ENCODE measurements at regions not wholly inside any gene's neighbourhood (a gene's known extent, or its start where the extent isn't known, plus 50 kb on each side); places are given as distances from the start of the nearest gene placed in this dataset.
"Not testable (repeated sequence)": the region's sequence is repeated elsewhere in the genome, so short reads cannot be mapped to it uniquely, and the experiment has no call there.

DNA sequence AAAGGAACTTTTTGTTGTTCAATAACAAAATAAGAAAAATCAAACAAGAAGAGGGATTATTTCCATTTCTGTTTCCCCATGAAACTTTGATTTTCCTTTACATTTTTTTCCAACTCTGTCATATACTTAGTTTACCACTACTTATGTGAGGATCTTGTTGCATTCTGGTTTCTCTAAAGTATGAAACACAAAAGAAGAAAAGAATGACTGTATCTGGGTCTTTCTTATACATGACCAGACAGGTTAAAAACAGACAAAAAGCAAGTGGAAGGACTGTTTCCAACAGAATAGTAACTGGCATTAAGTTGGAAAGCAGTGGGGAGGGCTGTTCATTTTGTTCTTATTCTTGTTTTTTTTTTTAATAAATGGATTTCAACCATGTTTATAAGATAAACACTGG is 1207.8 kb upstream of the FAM98A start:
- Histone ChIP-seq H3K27ac (ENCODE audit: low read depth in 1 of 3, low read length in 2 of 3) (no peak overlapping the region), H3K4me1 (ENCODE audit: control insufficient read depth in 3 of 3, insufficient read depth in 2 of 3, low read depth in 1 of 3, low read length in 2 of 3) (no peaks in the 10 kb centered on the region), H3K36me3 (ENCODE audit: control insufficient read depth in 3 of 3, insufficient read depth in 2 of 3, low read depth in 1 of 3, low read length in 3 of 3) (no peaks in the 10 kb centered on the region), H3K9me3 (ENCODE audit: control insufficient read depth in 2 of 2, insufficient read depth in 1 of 2, low read depth in 1 of 2, low read length in 1 of 2) (no peaks in the 10 kb centered on the region), H3K27me3 (ENCODE audit: control insufficient read depth in 3 of 3, insufficient read depth in 3 of 3, low read length in 3 of 3) (no peaks in the 10 kb centered on the region), H3K4me3 (ENCODE audit: low read depth in 1 of 3, low read length in 3 of 3) (no peak overlapping the region)
- DNase-seq (no peak), FAIRE-seq (no peak)

DNA sequence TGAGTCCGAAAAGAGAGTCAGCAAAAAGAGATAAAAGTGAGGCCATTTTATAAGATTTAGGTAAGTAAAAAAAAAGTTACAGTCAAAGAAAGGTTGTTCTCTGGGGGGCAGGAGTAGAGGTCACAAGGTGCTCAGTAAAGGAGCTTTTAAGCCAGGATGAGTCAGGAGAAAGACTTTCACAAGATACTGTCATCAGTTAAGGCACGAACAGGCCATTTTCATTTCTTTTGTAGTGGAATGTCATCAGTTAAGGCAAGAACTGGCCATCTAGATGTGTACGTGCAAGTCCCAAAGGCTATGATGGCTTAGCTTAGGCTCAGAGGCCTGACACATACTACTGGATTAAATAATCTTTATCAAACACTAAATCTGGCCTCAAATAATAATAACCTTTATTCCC is 1207.3 kb upstream of the FAM98A start:
- FAIRE-seq (no peak), DNase-seq (no peak)
- H3K27ac ChIP-seq (ENCODE audit: low read depth in 1 of 3, low read length in 2 of 3) = no peak overlapping the region
- H3K4me1 ChIP-seq (ENCODE audit: control insufficient read depth in 3 of 3, insufficient read depth in 2 of 3, low read depth in 1 of 3, low read length in 2 of 3) = no peaks in the 10 kb centered on the region
- no peaks in the 10 kb centered on the region for H3K36me3 ChIP-seq (ENCODE audit: control insufficient read depth in 3 of 3, insufficient read depth in 2 of 3, low read depth in 1 of 3, low read length in 3 of 3)
- no peaks in the 10 kb centered on the region for H3K27me3 ChIP-seq (ENCODE audit: control insufficient read depth in 3 of 3, insufficient read depth in 3 of 3, low read length in 3 of 3)
- H3K4me3 ChIP-seq (ENCODE audit: low read depth in 1 of 3, low read length in 3 of 3) = no peak overlapping the region
- WGBS, 3 donors = 80 to 85% (median 83%) methylated on average over 3 of the region's 3 CpGs
- no peaks in the 10 kb centered on the region for H3K9me3 ChIP-seq (ENCODE audit: control insufficient read depth in 2 of 2, insufficient read depth in 1 of 2, low read depth in 1 of 2, low read length in 1 of 2)

DNA sequence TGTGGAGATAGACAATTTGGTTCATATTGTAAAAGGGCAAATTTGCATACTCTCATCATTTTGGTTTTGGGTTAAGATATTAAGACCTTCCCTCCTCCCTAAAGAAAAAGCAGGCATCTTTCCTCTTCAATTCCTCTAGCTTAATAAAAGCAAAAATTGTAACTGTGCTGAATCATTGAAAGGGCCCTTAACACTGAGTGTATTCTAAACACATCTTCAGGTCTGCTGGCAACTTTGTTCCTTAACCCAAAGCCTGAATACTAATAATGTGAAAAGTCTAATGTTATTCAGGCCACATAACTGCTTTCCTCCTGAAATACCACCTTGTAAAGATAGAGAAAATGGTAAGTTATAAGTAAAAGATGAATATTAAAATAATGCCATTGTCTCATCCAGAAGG is 1200.5 kb upstream of the FAM98A start:
- FAIRE-seq (no peak), DNase-seq (no peak)
- Histone ChIP-seq H3K27ac (ENCODE audit: low read depth in 1 of 3, low read length in 2 of 3) (no peak overlapping the region), H3K27me3 (ENCODE audit: control insufficient read depth in 3 of 3, insufficient read depth in 3 of 3, low read length in 3 of 3) (no peaks in the 10 kb centered on the region), H3K4me1 (ENCODE audit: control insufficient read depth in 3 of 3, insufficient read depth in 2 of 3, low read depth in 1 of 3, low read length in 2 of 3) (no peaks in the 10 kb centered on the region), H3K4me3 (ENCODE audit: low read depth in 1 of 3, low read length in 3 of 3) (no peak overlapping the region), H3K36me3 (ENCODE audit: control insufficient read depth in 3 of 3, insufficient read depth in 2 of 3, low read depth in 1 of 3, low read length in 3 of 3) (no peaks in the 10 kb centered on the region), H3K9me3 (ENCODE audit: control insufficient read depth in 2 of 2, insufficient read depth in 1 of 2, low read depth in 1 of 2, low read length in 1 of 2) (no peaks in the 10 kb centered on the region)

DNA sequence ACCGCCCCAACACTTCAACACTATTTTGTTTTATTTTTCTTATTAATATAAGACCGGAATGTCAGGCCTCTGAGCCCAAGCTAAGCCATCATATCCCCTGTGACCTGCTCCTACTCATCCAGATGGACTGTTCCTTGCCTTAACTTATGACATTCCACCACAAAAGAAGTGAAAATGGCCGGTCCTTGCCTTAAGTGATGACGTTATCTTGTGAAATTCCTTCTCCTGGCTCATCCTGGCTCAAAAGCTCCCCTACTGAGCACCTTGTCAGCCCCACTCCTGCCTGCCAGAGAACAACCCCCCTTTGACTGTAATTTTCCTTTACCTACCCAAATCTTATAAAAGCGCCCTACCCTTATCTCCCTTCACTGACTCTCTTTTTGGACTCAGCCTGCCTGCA is 1196.5 kb upstream of the FAM98A start:
- not testable (repeated sequence) for H3K27ac ChIP-seq (ENCODE audit: low read depth in 1 of 3, low read length in 2 of 3); H3K4me1 ChIP-seq (ENCODE audit: control insufficient read depth in 3 of 3, insufficient read depth in 2 of 3, low read depth in 1 of 3, low read length in 2 of 3); H3K36me3 ChIP-seq (ENCODE audit: control insufficient read depth in 3 of 3, insufficient read depth in 2 of 3, low read depth in 1 of 3, low read length in 3 of 3); FAIRE-seq; H3K27me3 ChIP-seq (ENCODE audit: control insufficient read depth in 3 of 3, insufficient read depth in 3 of 3, low read length in 3 of 3); H3K9me3 ChIP-seq (ENCODE audit: control insufficient read depth in 2 of 2, insufficient read depth in 1 of 2, low read depth in 1 of 2, low read length in 1 of 2); H3K4me3 ChIP-seq (ENCODE audit: low read depth in 1 of 3, low read length in 3 of 3); DNase-seq
- 75 to 82% (median 77%) methylated on average over 5 of the region's 5 CpGs for WGBS, 3 donors

DNA sequence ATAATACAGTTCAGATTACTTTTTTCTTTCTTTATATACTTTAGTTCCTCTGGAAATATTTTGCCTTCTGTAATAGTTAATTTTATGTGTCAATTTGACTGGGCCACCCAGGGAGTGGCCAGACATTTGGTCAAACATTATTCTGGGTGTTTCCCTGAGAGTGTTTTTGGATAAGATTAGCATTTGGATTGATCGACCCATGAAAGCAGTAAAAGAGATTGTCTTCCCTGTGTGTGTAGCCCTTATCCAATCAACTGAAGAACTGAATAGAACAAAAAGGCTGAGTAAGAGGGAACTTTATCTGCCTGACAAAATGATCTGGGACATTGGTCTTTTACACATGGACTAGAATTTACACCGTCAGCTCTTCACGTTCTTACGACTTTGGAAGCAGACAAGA is 1190.1 kb upstream of the FAM98A start:
- WGBS, 3 donors = 32 to 48% (median 48%) methylated on average over 4 of the region's 4 CpGs
- Histone ChIP-seq H3K36me3 (ENCODE audit: control insufficient read depth in 3 of 3, insufficient read depth in 2 of 3, low read depth in 1 of 3, low read length in 3 of 3) (no peaks in the 10 kb centered on the region), H3K27me3 (ENCODE audit: control insufficient read depth in 3 of 3, insufficient read depth in 3 of 3, low read length in 3 of 3) (no peaks in the 10 kb centered on the region), H3K27ac (ENCODE audit: low read depth in 1 of 3, low read length in 2 of 3) (no peak overlapping the region), H3K4me1 (ENCODE audit: control insufficient read depth in 3 of 3, insufficient read depth in 2 of 3, low read depth in 1 of 3, low read length in 2 of 3) (no peaks in the 10 kb centered on the region), H3K4me3 (ENCODE audit: low read depth in 1 of 3, low read length in 3 of 3) (no peak overlapping the region), H3K9me3 (ENCODE audit: control insufficient read depth in 2 of 2, insufficient read depth in 1 of 2, low read depth in 1 of 2, low read length in 1 of 2) (no peaks in the 10 kb centered on the region)
- FAIRE-seq (no peak), DNase-seq (no peak)

DNA sequence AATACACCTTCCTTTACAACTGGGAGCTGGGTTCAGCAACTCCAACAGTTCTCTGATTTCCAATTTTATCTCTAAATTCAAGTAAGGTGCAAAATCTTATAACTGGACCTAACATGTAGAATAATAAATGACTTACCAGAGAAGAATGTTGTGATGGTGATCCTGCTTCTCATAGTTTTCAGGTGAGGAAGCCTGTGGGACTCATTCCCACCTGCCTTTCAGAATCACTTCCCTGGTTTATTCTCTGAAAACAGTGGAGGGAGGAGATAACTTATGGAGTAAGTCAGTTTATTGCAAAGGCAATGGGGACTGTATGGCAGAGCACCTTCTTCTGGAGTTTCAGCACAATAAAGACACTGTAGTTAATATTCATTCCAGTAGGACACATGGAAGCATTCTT is 1188.2 kb upstream of the FAM98A start:
- Histone ChIP-seq H3K27me3 (ENCODE audit: control insufficient read depth in 3 of 3, insufficient read depth in 3 of 3, low read length in 3 of 3) (no peaks in the 10 kb centered on the region), H3K4me3 (ENCODE audit: low read depth in 1 of 3, low read length in 3 of 3) (no peak overlapping the region), H3K27ac (ENCODE audit: low read depth in 1 of 3, low read length in 2 of 3) (no peak overlapping the region), H3K9me3 (ENCODE audit: control insufficient read depth in 2 of 2, insufficient read depth in 1 of 2, low read depth in 1 of 2, low read length in 1 of 2) (no peaks in the 10 kb centered on the region), H3K4me1 (ENCODE audit: control insufficient read depth in 3 of 3, insufficient read depth in 2 of 3, low read depth in 1 of 3, low read length in 2 of 3) (no peaks in the 10 kb centered on the region), H3K36me3 (ENCODE audit: control insufficient read depth in 3 of 3, insufficient read depth in 2 of 3, low read depth in 1 of 3, low read length in 3 of 3) (no peaks in the 10 kb centered on the region)
- no peak for FAIRE-seq
- DNase-seq = no peak

DNA sequence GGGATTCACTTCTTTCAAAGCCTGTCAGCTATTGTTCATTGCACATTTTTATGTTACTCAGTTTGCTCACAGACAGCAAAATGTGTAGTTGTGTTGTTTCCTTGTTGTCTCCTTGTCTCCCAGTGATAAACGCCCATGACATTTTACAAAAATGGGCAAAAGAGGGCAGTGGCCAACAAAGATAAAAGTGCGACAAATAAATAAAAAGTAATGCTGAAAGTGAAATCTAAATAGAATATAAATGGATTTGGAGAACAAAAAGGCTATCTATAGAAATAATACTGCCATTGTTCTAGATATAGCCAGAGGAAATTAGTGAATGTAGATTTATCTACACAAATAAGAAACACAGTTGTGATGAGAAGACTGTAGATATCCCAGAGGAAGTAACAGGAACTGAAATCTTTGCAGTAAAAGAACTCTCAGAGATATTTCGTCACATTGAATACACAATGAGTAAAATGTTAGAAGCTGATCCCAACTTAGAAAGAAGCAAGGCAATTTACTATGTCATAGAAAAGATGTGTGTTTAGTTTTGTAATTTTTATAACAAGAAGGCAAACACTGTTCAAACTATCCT is 1186.2 kb upstream of the FAM98A start:
- H3K9me3 ChIP-seq (ENCODE audit: control insufficient read depth in 2 of 2, insufficient read depth in 1 of 2, low read depth in 1 of 2, low read length in 1 of 2) = no peaks in the 10 kb centered on the region
- H3K36me3 ChIP-seq (ENCODE audit: control insufficient read depth in 3 of 3, insufficient read depth in 2 of 3, low read depth in 1 of 3, low read length in 3 of 3) = no peaks in the 10 kb centered on the region
- FAIRE-seq = no peak
- H3K4me1 ChIP-seq (ENCODE audit: control insufficient read depth in 3 of 3, insufficient read depth in 2 of 3, low read depth in 1 of 3, low read length in 2 of 3) = no peaks in the 10 kb centered on the region
- 79 to 81% (median 80%) methylated on average over 3 of the region's 3 CpGs for WGBS, 3 donors
- no peak for DNase-seq
- H3K4me3 ChIP-seq (ENCODE audit: low read depth in 1 of 3, low read length in 3 of 3) = no peak overlapping the region
- H3K27ac ChIP-seq (ENCODE audit: low read depth in 1 of 3, low read length in 2 of 3) = no peak overlapping the region
- no peaks in the 10 kb centered on the region for H3K27me3 ChIP-seq (ENCODE audit: control insufficient read depth in 3 of 3, insufficient read depth in 3 of 3, low read length in 3 of 3)

DNA sequence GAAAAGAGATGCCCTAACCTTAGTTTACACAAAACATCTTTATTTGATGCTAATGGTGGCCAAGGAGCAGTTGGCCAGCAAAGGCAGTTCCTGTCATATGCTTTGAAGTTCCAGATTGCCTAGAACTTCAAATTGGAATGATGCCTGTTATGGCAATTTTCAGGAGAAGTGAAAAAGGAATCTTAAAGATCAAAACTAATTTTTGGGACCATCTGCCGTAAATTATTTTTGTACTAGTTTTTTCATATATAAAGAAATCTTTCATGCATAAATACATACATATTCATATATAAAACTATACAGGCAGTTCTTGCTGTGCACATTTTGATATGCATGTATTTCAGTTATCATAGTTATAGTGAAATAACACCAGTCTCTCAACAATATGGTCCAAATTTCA is 1185.6 kb upstream of the FAM98A start:
- FAIRE-seq = no peak
- Histone ChIP-seq H3K4me3 (ENCODE audit: low read depth in 1 of 3, low read length in 3 of 3) (no peak overlapping the region), H3K36me3 (ENCODE audit: control insufficient read depth in 3 of 3, insufficient read depth in 2 of 3, low read depth in 1 of 3, low read length in 3 of 3) (no peaks in the 10 kb centered on the region), H3K9me3 (ENCODE audit: control insufficient read depth in 2 of 2, insufficient read depth in 1 of 2, low read depth in 1 of 2, low read length in 1 of 2) (no peaks in the 10 kb centered on the region), H3K27me3 (ENCODE audit: control insufficient read depth in 3 of 3, insufficient read depth in 3 of 3, low read length in 3 of 3) (no peaks in the 10 kb centered on the region), H3K4me1 (ENCODE audit: control insufficient read depth in 3 of 3, insufficient read depth in 2 of 3, low read depth in 1 of 3, low read length in 2 of 3) (no peaks in the 10 kb centered on the region), H3K27ac (ENCODE audit: low read depth in 1 of 3, low read length in 2 of 3) (no peak overlapping the region)
- no peak for DNase-seq
- 92 to 100% (median 96%) methylated on average over 1 of the region's 1 CpG for WGBS, 3 donors

DNA sequence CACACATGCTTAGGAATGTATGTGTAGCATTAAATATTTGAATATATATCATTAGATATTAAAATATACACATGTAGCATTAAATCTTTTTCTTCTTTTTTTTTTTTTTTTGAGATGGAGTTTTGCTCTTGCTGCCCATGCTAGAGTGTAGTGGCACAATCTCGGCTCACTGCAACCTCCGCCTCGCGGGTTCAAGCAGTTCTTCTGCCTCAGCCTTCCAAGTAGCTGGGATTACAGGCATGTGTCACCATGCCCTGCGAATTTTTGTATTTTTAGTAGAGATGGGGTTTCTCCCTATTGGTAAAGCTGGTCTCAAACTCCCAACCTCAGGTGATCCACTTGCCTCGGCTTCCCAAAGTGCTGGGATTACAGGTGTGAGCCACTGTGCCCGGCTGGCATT is 1151.6 kb upstream of the FAM98A start:
- WGBS, 3 donors = 82 to 94% (median 84%) methylated on average over 7 of the region's 7 CpGs
- not testable (repeated sequence) for H3K4me1 ChIP-seq (ENCODE audit: control insufficient read depth in 3 of 3, insufficient read depth in 2 of 3, low read depth in 1 of 3, low read length in 2 of 3); H3K9me3 ChIP-seq (ENCODE audit: control insufficient read depth in 2 of 2, insufficient read depth in 1 of 2, low read depth in 1 of 2, low read length in 1 of 2); H3K27ac ChIP-seq (ENCODE audit: low read depth in 1 of 3, low read length in 2 of 3); FAIRE-seq; H3K4me3 ChIP-seq (ENCODE audit: low read depth in 1 of 3, low read length in 3 of 3); H3K27me3 ChIP-seq (ENCODE audit: control insufficient read depth in 3 of 3, insufficient read depth in 3 of 3, low read length in 3 of 3); DNase-seq; H3K36me3 ChIP-seq (ENCODE audit: control insufficient read depth in 3 of 3, insufficient read depth in 2 of 3, low read depth in 1 of 3, low read length in 3 of 3)

Data from small intestine (tissue), 7 donors.